ENCODE measurements at regions not wholly inside any gene's neighbourhood (a gene's known extent, or its start where the extent isn't known, plus 50 kb on each side); places are given as distances from the start of the nearest gene placed in this dataset.

GRCh38 chrX:40313269-40313668 is 215.5 kb upstream of the BCOR start:
- Histone ChIP-seq H3F3A (ENCODE audit: insufficient read depth) (no peaks in the 10 kb centered on the region), H3K9me2 (replicated peaks; ENCODE audit: insufficient read depth, low read length) (no peaks in the 10 kb centered on the region), H3K27me3 (ENCODE audit: low read length) (no peaks in the 10 kb centered on the region), H3K79me2 (ENCODE audit: insufficient read depth, low read length) (no peaks in the 10 kb centered on the region), H2AFZ (ENCODE audit: low read depth, low read length, severe bottlenecking) (no peak overlapping the region), H4K20me1 (ENCODE audit: low read depth, low read length) (no peaks in the 10 kb centered on the region), H3K9ac (ENCODE audit: low read length) (no peak overlapping the region), H3K36me3 (ENCODE audit: low read length) (no peaks in the 10 kb centered on the region), H3K4me2 (ENCODE audit: low read depth, low read length, poor library complexity, severe bottlenecking) (no peak overlapping the region), H3K9me3 (ENCODE audit: insufficient read depth, low read length) (no peaks in the 10 kb centered on the region), H3K4me3 (ENCODE audit: insufficient read depth, low read length, poor library complexity, severe bottlenecking) (no peak overlapping the region), H3K27ac (ENCODE audit: low read depth, low read length) (no peak overlapping the region)
- TF ChIP-seq EZH2phosphoT487 (conservative IDR thresholded peaks at IDR 0.05; ENCODE audit: low read length) = no peak
- no peak for TF ChIP-seq CTCF (IDR thresholded peaks at IDR 0.05; ENCODE audit: insufficient read depth, low read length, poor library complexity, severe bottlenecking)

GRCh38 chrX:40310447-40310846 is 212.7 kb upstream of the BCOR start:
- no peak overlapping the region for H3K4me3 ChIP-seq (ENCODE audit: insufficient read depth, low read length, poor library complexity, severe bottlenecking)
- no peak overlapping the region for H3K27ac ChIP-seq (ENCODE audit: low read depth, low read length)
- H3K79me2 ChIP-seq (ENCODE audit: insufficient read depth, low read length) = no peaks in the 10 kb centered on the region
- H3K36me3 ChIP-seq (ENCODE audit: low read length) = no peaks in the 10 kb centered on the region
- H3F3A ChIP-seq (ENCODE audit: insufficient read depth) = no peaks in the 10 kb centered on the region
- H2AFZ ChIP-seq (ENCODE audit: low read depth, low read length, severe bottlenecking) = no peak overlapping the region
- no peaks in the 10 kb centered on the region for H3K9me3 ChIP-seq (ENCODE audit: insufficient read depth, low read length)
- H3K9ac ChIP-seq (ENCODE audit: low read length) = no peak overlapping the region
- TF ChIP-seq CTCF (IDR thresholded peaks at IDR 0.05; ENCODE audit: insufficient read depth, low read length, poor library complexity, severe bottlenecking) (no peak), EZH2phosphoT487 (conservative IDR thresholded peaks at IDR 0.05; ENCODE audit: low read length) (no peak)
- H4K20me1 ChIP-seq (ENCODE audit: low read depth, low read length) = no peaks in the 10 kb centered on the region
- no peaks in the 10 kb centered on the region for H3K27me3 ChIP-seq (ENCODE audit: low read length)
- H3K4me2 ChIP-seq (ENCODE audit: low read depth, low read length, poor library complexity, severe bottlenecking) = no peak overlapping the region
- H3K9me2 ChIP-seq (replicated peaks; ENCODE audit: insufficient read depth, low read length) = no peaks in the 10 kb centered on the region

GRCh38 chrX:40310016-40310415 is 212.3 kb upstream of the BCOR start:
- no peak overlapping the region for H2AFZ ChIP-seq (ENCODE audit: low read depth, low read length, severe bottlenecking)
- no peaks in the 10 kb centered on the region for H3K27me3 ChIP-seq (ENCODE audit: low read length)
- H3K9ac ChIP-seq (ENCODE audit: low read length) = no peak overlapping the region
- H3K4me2 ChIP-seq (ENCODE audit: low read depth, low read length, poor library complexity, severe bottlenecking) = no peak overlapping the region
- no peaks in the 10 kb centered on the region for H4K20me1 ChIP-seq (ENCODE audit: low read depth, low read length)
- no peaks in the 10 kb centered on the region for H3K36me3 ChIP-seq (ENCODE audit: low read length)
- H3K9me2 ChIP-seq (replicated peaks; ENCODE audit: insufficient read depth, low read length) = no peaks in the 10 kb centered on the region
- H3F3A ChIP-seq (ENCODE audit: insufficient read depth) = no peaks in the 10 kb centered on the region
- no peak overlapping the region for H3K27ac ChIP-seq (ENCODE audit: low read depth, low read length)
- no peak for TF ChIP-seq EZH2phosphoT487 (conservative IDR thresholded peaks at IDR 0.05; ENCODE audit: low read length)
- TF ChIP-seq CTCF (IDR thresholded peaks at IDR 0.05; ENCODE audit: insufficient read depth, low read length, poor library complexity, severe bottlenecking) = no peak
- no peaks in the 10 kb centered on the region for H3K9me3 ChIP-seq (ENCODE audit: insufficient read depth, low read length)
- H3K79me2 ChIP-seq (ENCODE audit: insufficient read depth, low read length) = no peaks in the 10 kb centered on the region
- H3K4me3 ChIP-seq (ENCODE audit: insufficient read depth, low read length, poor library complexity, severe bottlenecking) = no peak overlapping the region

- H3K9me3 ChIP-seq (ENCODE audit: insufficient read depth, low read length) = no peaks in the 10 kb centered on the region
- no peak overlapping the region for H3K27ac ChIP-seq (ENCODE audit: low read depth, low read length)
- H2AFZ ChIP-seq (ENCODE audit: low read depth, low read length, severe bottlenecking) = no peak overlapping the region
- H3K4me3 ChIP-seq (ENCODE audit: insufficient read depth, low read length, poor library complexity, severe bottlenecking) = no peak overlapping the region
- no peaks in the 10 kb centered on the region for H3K79me2 ChIP-seq (ENCODE audit: insufficient read depth, low read length)
- no peaks in the 10 kb centered on the region for H3F3A ChIP-seq (ENCODE audit: insufficient read depth)
- no peak overlapping the region for H3K4me2 ChIP-seq (ENCODE audit: low read depth, low read length, poor library complexity, severe bottlenecking)
- TF ChIP-seq EZH2phosphoT487 (conservative IDR thresholded peaks at IDR 0.05; ENCODE audit: low read length) (no peak), CTCF (IDR thresholded peaks at IDR 0.05; ENCODE audit: insufficient read depth, low read length, poor library complexity, severe bottlenecking) (no peak)
- no peaks in the 10 kb centered on the region for H4K20me1 ChIP-seq (ENCODE audit: low read depth, low read length)
- H3K9ac ChIP-seq (ENCODE audit: low read length) = no peak overlapping the region
- no peaks in the 10 kb centered on the region for H3K9me2 ChIP-seq (replicated peaks; ENCODE audit: insufficient read depth, low read length)
- H3K36me3 ChIP-seq (ENCODE audit: low read length) = no peaks in the 10 kb centered on the region
- no peaks in the 10 kb centered on the region for H3K27me3 ChIP-seq (ENCODE audit: low read length)
Measured at GRCh38 chrX:40307871-40308270, 210.1 kb upstream of the BCOR start.

Data from SU-DHL-6 (cell line).